Chondrocyte (in vitro differentiated cells): ENCODE measurements at regions not wholly inside any gene's neighbourhood (a gene's known extent, or its start where the extent isn't known, plus 50 kb on each side); places are given as distances from the start of the nearest gene placed in this dataset. TPM values are rescaled to one million over a fixed set of nuclear protein-coding genes. Genes with fewer than 3 reads are reported as not detected.
"Not testable (repeated sequence)": the region's sequence is repeated elsewhere in the genome, so short reads cannot be mapped to it uniquely, and the experiment has no call there.

Experiments used
- DNase-seq: peaks from one replicate; pipeline ENCODE4 v3.0.0; 2021; ENCODE audit warnings: mixed read lengths, low spot score
- H3K27ac Mint-ChIP-seq: one replicate; pipeline ENCODE4 v1.8.0; 2021; ENCODE audit warnings: mild to moderate bottlenecking, moderate library complexity, mixed read lengths; ENCODE audit not compliant: unreplicated experiment
- H3K27me3 Mint-ChIP-seq: 2 replicates; pipeline ENCODE4 v1.8.0; 2021; ENCODE audit warnings: low read depth, mixed read lengths
- H3K36me3 Mint-ChIP-seq: 2 replicates; pipeline ENCODE4 v1.8.0; 2021; ENCODE audit warnings: low read depth, mixed read lengths
- H3K4me1 Mint-ChIP-seq: 2 replicates; pipeline ENCODE4 v1.8.0; 2021; ENCODE audit warnings: low read depth, mild to moderate bottlenecking, mixed read lengths
- H3K4me3 Mint-ChIP-seq: one replicate; pipeline ENCODE4 v1.8.0; 2021; ENCODE audit warnings: mild to moderate bottlenecking, moderate library complexity, mixed read lengths; ENCODE audit not compliant: unreplicated experiment
- H3K9me3 Mint-ChIP-seq: 2 replicates; pipeline ENCODE4 v1.8.0; 2021; ENCODE audit warnings: low read depth, mixed read lengths
- microRNA-seq: library from miRNA; unstranded; fragments of <30 nt; microRNA quantifications from one replicate; pipeline ENCODE4 v1.2.0, GENCODE V29; 2020; ENCODE audit warnings: borderline number of aligned reads
- TF ChIP-seq, protein P1 (sequence below): fragments of 200-600 bp; sonication (generic); IDR thresholded peaks from 2 replicates; pipeline ENCODE4 v1.5.0; 2021; ENCODE audit warnings: antibody characterized with exemption, mild to moderate bottlenecking, moderate library complexity

DNA sequence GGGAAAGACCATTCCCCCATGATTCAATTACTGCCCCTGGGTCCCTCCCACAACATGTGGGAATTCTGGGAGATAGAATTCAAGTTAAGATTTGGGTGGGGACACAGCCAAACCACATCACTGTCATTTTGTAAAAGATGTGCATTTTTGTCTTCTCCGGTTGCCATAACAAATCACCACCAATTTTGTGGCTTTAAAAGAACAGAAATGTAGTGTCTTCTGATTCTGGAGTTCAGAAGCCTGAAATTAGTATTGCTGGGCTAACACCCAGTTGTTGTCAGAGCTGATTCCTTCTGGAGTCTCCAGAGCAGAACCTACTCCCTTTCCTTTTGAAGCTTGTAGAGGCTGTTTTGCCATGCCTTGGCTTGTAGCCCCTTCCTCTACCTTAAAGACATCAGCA, 54.1 kb upstream of the DHRSX start:
- Mint-ChIP-seq H3K9me3 (peaks cover 3% of the 10 kb centered on the region), H3K27ac (no peak overlapping the region), H3K36me3 (peaks cover 3% of the 10 kb centered on the region), H3K27me3 (peaks cover 10% of the 10 kb centered on the region), H3K4me1 (peaks cover 38% of the 10 kb centered on the region), H3K4me3 (no peak overlapping the region)
- TF ChIP-seq, protein P1, sequence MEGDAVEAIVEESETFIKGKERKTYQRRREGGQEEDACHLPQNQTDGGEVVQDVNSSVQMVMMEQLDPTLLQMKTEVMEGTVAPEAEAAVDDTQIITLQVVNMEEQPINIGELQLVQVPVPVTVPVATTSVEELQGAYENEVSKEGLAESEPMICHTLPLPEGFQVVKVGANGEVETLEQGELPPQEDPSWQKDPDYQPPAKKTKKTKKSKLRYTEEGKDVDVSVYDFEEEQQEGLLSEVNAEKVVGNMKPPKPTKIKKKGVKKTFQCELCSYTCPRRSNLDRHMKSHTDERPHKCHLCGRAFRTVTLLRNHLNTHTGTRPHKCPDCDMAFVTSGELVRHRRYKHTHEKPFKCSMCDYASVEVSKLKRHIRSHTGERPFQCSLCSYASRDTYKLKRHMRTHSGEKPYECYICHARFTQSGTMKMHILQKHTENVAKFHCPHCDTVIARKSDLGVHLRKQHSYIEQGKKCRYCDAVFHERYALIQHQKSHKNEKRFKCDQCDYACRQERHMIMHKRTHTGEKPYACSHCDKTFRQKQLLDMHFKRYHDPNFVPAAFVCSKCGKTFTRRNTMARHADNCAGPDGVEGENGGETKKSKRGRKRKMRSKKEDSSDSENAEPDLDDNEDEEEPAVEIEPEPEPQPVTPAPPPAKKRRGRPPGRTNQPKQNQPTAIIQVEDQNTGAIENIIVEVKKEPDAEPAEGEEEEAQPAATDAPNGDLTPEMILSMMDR: no peak
- no peak for DNase-seq

DNA sequence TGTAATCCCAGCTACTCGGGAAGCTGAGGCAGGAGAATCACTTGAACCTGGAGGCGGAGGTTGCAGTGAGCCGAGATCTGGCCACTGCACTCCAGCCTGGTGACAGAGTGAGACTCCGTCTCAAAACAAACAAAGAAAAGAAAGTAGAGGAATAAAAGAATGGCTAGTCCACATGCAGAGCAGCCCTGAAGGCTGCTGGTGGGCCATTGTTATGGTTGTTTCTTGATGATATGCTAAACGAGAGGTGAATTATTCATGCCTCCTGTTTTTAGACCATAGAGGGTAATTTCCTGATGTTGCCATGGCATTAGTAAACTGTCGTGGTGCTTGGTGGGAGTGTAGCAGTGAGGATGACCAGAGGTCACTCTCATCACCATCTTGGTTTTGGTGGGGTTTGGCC, 53.3 kb upstream of the DHRSX start:
- H3K9me3 Mint-ChIP-seq, H3K36me3 Mint-ChIP-seq, H3K27ac Mint-ChIP-seq, H3K4me3 Mint-ChIP-seq, H3K27me3 Mint-ChIP-seq, DNase-seq: not testable (repeated sequence)
- peaks cover 38% of the 10 kb centered on the region for H3K4me1 Mint-ChIP-seq

DNA sequence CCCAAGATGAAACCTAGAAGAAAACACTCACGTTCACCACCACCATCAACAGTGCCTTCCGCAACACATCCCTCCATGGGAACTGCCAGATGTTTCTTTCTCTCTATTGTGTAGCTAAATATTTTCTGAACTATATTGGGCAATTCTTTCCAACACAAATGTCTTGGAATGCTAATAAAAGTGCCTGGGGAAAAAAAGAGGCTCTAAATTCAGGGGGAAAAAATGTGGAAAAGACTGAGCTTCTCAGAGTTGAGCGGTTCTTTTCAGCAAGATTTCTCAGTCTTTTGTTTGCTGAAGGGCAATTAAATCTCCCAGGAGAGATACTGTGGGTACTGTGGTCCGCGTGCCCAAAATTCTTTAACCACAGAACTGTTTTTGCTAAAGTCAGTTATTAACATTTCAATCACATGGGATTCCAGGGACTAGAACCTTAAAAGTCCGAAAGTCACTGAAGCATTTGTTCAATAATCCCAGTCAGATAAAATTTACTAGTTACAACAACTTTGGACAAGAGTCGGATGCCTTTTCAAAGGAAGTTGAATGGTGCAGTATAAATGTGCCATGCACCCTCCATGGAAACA, 51.9 kb upstream of the DHRSX start:
- TF ChIP-seq, protein P1: no peak

DNA sequence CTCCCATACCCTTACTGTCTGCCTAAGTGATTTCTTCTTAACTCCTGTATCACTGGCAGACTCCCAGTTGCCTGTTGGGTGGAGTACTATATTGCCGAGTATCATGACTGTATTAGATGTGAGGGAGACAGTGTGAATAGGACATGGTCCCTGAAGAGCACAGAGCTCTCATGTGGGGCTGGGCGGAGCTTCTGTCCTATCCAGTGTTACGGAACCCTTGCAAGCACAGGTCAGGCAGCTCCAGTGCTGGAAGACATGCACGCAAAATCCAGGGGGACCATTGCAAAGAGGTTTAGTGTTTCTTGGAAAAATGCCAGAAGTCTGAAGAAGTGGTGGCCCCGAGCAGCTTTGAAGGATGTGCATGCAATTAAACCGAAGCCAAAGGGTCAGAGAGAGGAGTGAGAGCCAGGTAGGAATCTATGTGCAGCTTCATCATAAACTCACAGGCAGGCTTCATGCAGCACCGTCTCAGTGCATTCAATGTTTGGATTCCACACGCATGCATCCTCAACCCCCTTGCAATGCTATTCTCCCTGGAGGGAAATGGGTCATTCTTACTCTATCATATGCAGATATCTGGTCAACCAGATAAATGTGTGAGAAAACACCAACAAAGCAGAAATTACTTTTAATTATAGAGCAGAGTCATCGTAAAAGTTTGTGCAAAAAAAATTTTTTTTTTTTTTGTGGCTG, 49.7 kb upstream of the DHRSX start:
- H3K27me3 Mint-ChIP-seq: no peaks in the 10 kb centered on the region
- H3K4me3 Mint-ChIP-seq: no peak overlapping the region
- TF ChIP-seq, protein P1: no peak
- peaks cover 6% of the 10 kb centered on the region for H3K36me3 Mint-ChIP-seq
- no peak for DNase-seq
- H3K4me1 Mint-ChIP-seq: peaks cover 41% of the 10 kb centered on the region
- peaks cover 12% of the 10 kb centered on the region for H3K9me3 Mint-ChIP-seq
- H3K27ac Mint-ChIP-seq: no peak overlapping the region

More for the DNA sequence above, 51.9 kb upstream of the DHRSX start:
- H3K9me3 Mint-ChIP-seq: peaks cover 3% of the 10 kb centered on the region
- peaks cover 4% of the 10 kb centered on the region for H3K27me3 Mint-ChIP-seq
- H3K4me3 Mint-ChIP-seq: no peak overlapping the region
- H3K36me3 Mint-ChIP-seq: peaks cover 3% of the 10 kb centered on the region
- peak overlapping the region; percentile 80 for H3K27ac Mint-ChIP-seq
- peaks cover 41% of the 10 kb centered on the region for H3K4me1 Mint-ChIP-seq
- DNase-seq: no peak

Small RNA genes lying in the stretch of these regions (microRNA-seq; reads per million reads assigned to microRNA genes)
- gene MIR6089: not detected
